ENCODE measurements at regions not wholly inside any gene's neighbourhood (a gene's known extent, or its start where the extent isn't known, plus 50 kb on each side); places are given as distances from the start of the nearest gene placed in this dataset.
A peak's percentile ranks its signal among the peaks of the same experiment; 100 is the strongest.

DNA sequence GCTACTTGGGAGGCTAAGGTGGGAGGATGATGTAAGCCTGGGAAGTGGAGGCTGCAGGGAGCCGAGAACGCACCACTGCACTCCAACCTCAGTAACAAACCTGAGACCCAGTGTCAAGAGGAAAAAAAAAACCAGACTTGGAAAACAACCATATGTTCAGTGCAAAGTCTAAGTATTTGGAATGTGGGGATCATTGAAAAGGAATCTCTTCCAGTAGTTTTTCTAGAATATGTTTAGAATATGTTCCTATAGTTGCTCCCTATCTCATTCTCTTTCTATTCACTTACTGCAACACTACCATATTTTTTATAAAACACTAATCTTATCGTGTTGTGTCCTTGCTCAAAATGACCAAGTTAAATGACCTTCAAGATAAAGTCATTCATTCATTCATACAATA lies 423.5 kb upstream of the SOX5 start:
- H3K27me3 ChIP-seq (replicated peaks in 2 of 5; ENCODE audit: control insufficient read depth in 4 of 5, insufficient read depth in 5 of 5, low read length in 4 of 5) = no peaks in the 10 kb centered on the region
- H3K9me3 ChIP-seq (ENCODE audit: control extremely low read depth in 1 of 5, control insufficient read depth in 4 of 5, insufficient read depth in 2 of 5, low read depth in 1 of 5, low read length in 4 of 5) = no peaks in the 10 kb centered on the region
- no CpG with 5 or more reads among the region's 3 CpGs for WGBS (ENCODE audit: insufficient coverage)
- ChIA-PET POLR2A (no interaction called here), CTCF (no interaction called here)
- H3K36me3 ChIP-seq (ENCODE audit: control insufficient read depth in 4 of 4, insufficient read depth in 4 of 4, low read length in 3 of 4) = no peaks in the 10 kb centered on the region
- H3K4me1 ChIP-seq (ENCODE audit: control extremely low read depth in 1 of 4, control insufficient read depth in 4 of 4, insufficient read depth in 4 of 4, low read length in 3 of 4) = no peaks in the 10 kb centered on the region
- no peak for DNase-seq
- H3K27ac ChIP-seq (ENCODE audit: insufficient read depth in 1 of 2, low read depth in 1 of 2, low read length in 2 of 2, poor library complexity in 1 of 2, severe bottlenecking in 2 of 2) = no peak overlapping the region
- H3K4me3 ChIP-seq (ENCODE audit: control insufficient read depth in 1 of 7, extremely low read depth in 1 of 7, insufficient read depth in 4 of 7, low read depth in 2 of 7, low read length in 6 of 7) = no peak overlapping the region

DNA sequence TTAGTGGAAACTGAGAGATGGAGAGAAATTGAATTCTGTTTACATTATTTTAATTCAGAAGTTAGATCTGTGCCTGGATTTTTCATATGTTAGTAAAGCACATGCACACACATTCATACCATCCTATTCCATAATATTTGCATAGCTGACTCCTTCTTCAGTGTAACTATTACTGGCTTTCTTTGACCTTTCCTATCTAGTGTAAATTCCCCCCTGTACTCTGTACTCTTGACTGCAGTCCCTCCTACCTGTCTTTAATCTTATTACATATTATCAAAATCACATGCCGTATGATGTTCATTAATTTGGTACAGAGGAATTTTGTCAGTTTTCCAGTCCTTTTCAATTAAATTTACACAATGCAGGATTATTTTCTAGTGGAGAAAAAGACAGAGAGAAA lies 417.0 kb upstream of the SOX5 start:
- no peak for DNase-seq
- H3K4me3 ChIP-seq (ENCODE audit: control insufficient read depth in 1 of 7, extremely low read depth in 1 of 7, insufficient read depth in 4 of 7, low read depth in 2 of 7, low read length in 6 of 7) = no peak overlapping the region
- ChIA-PET CTCF (no interaction called here), POLR2A (no interaction called here)
- no peaks in the 10 kb centered on the region for H3K27me3 ChIP-seq (replicated peaks in 2 of 5; ENCODE audit: control insufficient read depth in 4 of 5, insufficient read depth in 5 of 5, low read length in 4 of 5)
- H3K36me3 ChIP-seq (ENCODE audit: control insufficient read depth in 4 of 4, insufficient read depth in 4 of 4, low read length in 3 of 4) = no peaks in the 10 kb centered on the region
- peaks cover 0 to 3% (median 0%) of the 10 kb centered on the region in 4 experiments for H3K4me1 ChIP-seq (ENCODE audit: control extremely low read depth in 1 of 4, control insufficient read depth in 4 of 4, insufficient read depth in 4 of 4, low read length in 3 of 4)
- no peaks in the 10 kb centered on the region for H3K9me3 ChIP-seq (ENCODE audit: control extremely low read depth in 1 of 5, control insufficient read depth in 4 of 5, insufficient read depth in 2 of 5, low read depth in 1 of 5, low read length in 4 of 5)
- no peak overlapping the region for H3K27ac ChIP-seq (ENCODE audit: insufficient read depth in 1 of 2, low read depth in 1 of 2, low read length in 2 of 2, poor library complexity in 1 of 2, severe bottlenecking in 2 of 2)
- no CpG with 5 or more reads among the region's 1 CpG for WGBS (ENCODE audit: insufficient coverage)

DNA sequence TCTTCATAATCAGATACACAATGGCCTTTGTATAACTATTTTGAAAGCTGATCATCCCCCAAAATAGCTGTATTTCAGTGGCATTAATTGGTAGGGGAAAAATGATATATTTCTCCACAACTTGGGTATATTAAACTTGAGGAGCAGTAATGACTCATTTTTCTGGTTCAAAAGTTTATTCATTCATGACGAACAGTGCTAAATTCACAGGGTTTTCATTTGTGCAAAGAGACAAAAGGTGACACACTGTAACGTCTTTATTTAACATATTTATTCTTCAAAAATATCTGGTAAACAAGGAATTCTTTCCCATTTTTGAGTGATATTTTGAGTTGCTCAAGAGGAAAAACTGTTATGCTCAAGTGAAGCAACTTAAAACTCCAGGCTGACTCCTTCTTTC lies 415.5 kb upstream of the SOX5 start:
- H3K9me3 ChIP-seq (ENCODE audit: control extremely low read depth in 1 of 5, control insufficient read depth in 4 of 5, insufficient read depth in 2 of 5, low read depth in 1 of 5, low read length in 4 of 5) = no peaks in the 10 kb centered on the region
- H3K4me1 ChIP-seq (ENCODE audit: control extremely low read depth in 1 of 4, control insufficient read depth in 4 of 4, insufficient read depth in 4 of 4, low read length in 3 of 4) = peaks cover 0 to 3% (median 0%) of the 10 kb centered on the region in 4 experiments
- H3K36me3 ChIP-seq (ENCODE audit: control insufficient read depth in 4 of 4, insufficient read depth in 4 of 4, low read length in 3 of 4) = no peaks in the 10 kb centered on the region
- DNase-seq = no peak
- ChIA-PET POLR2A (no interaction called here), CTCF (no interaction called here)
- WGBS (ENCODE audit: insufficient coverage) = no CpG with 5 or more reads among the region's 2 CpGs
- no peak overlapping the region for H3K4me3 ChIP-seq (ENCODE audit: control insufficient read depth in 1 of 7, extremely low read depth in 1 of 7, insufficient read depth in 4 of 7, low read depth in 2 of 7, low read length in 6 of 7)
- H3K27me3 ChIP-seq (replicated peaks in 2 of 5; ENCODE audit: control insufficient read depth in 4 of 5, insufficient read depth in 5 of 5, low read length in 4 of 5) = no peaks in the 10 kb centered on the region
- no peak overlapping the region for H3K27ac ChIP-seq (ENCODE audit: insufficient read depth in 1 of 2, low read depth in 1 of 2, low read length in 2 of 2, poor library complexity in 1 of 2, severe bottlenecking in 2 of 2)

DNA sequence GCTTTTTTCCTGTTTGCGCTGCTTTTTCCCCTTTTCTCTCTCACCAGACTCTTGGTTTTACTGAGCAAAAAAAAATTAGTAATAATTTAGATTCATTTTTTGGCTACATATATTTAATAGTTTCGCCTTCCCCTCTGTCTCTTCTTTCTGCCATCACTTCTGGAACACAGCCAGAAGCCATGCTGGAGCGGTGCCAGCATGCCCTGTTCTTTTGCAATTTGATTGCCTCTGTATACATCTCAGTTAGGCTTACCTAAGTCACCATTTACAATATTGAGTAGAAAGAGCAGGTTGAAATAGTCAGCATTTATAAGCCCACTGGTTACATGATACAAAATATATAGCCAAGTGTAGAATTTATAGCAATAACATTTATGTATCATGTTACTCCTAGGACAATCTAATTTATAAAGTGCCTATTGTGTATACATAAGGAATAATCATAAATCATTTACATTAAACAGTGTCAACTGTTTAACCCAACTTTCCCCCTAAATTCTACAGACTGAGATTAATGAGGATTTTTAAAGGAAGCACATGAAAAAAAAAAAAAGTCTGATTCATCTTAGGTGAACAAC lies 413.8 kb upstream of the SOX5 start:
- Histone ChIP-seq H3K27ac (ENCODE audit: insufficient read depth in 1 of 2, low read depth in 1 of 2, low read length in 2 of 2, poor library complexity in 1 of 2, severe bottlenecking in 2 of 2) (no peak overlapping the region), H3K27me3 (replicated peaks in 2 of 5; ENCODE audit: control insufficient read depth in 4 of 5, insufficient read depth in 5 of 5, low read length in 4 of 5) (no peaks in the 10 kb centered on the region), H3K4me1 (ENCODE audit: control extremely low read depth in 1 of 4, control insufficient read depth in 4 of 4, insufficient read depth in 4 of 4, low read length in 3 of 4) (peaks cover 0 to 3% (median 0%) of the 10 kb centered on the region in 4 experiments), H3K36me3 (ENCODE audit: control insufficient read depth in 4 of 4, insufficient read depth in 4 of 4, low read length in 3 of 4) (no peaks in the 10 kb centered on the region), H3K4me3 (ENCODE audit: control insufficient read depth in 1 of 7, extremely low read depth in 1 of 7, insufficient read depth in 4 of 7, low read depth in 2 of 7, low read length in 6 of 7) (no peak overlapping the region), H3K9me3 (ENCODE audit: control extremely low read depth in 1 of 5, control insufficient read depth in 4 of 5, insufficient read depth in 2 of 5, low read depth in 1 of 5, low read length in 4 of 5) (no peaks in the 10 kb centered on the region)
- DNase-seq = peak in 1 of 3 donors; percentile 6
- POLR2A ChIA-PET = interaction anchor here (0.7 kb wide), 1 partner anchor 328 kb away, joined by 4 read pairs; no protein-coding TSS in a partner anchor
- CTCF ChIA-PET = no interaction called here
- 100% methylated on average over 1 of the region's 3 CpGs for WGBS (ENCODE audit: insufficient coverage)

DNA sequence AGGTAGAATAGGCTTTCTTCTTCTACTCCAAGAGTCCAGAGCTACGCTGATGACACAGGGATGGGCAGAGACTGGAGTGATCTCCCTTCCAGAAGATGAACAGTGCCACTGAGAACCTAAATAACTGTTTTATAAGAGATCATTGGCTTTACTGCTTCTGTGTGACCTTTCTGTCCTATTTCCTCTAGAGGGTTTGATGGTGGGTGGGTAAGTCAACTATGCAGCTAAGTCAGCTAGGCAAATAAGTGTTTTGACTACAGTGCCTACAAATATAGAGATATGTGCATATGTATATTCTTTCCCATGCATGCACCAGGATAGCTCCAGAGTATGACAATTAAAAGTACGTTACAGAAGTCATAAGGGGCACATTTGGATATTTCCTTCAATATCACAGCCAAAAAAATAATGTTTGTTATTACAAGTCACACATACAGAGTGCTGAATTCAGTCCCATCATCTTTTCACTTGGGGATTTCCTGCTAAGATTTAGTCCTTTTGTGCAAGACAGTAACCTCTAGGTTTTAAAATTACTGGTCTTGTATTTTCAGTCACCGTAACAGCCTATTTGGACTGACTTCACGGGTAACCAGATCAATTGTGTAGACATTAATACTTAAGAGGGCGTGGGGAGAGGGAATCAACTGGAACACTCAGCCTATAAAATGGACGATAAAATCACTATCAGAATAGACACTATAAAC lies 412.6 kb upstream of the SOX5 start:
- Histone ChIP-seq H3K27ac (ENCODE audit: insufficient read depth in 1 of 2, low read depth in 1 of 2, low read length in 2 of 2, poor library complexity in 1 of 2, severe bottlenecking in 2 of 2) (no peak overlapping the region), H3K36me3 (ENCODE audit: control insufficient read depth in 4 of 4, insufficient read depth in 4 of 4, low read length in 3 of 4) (no peaks in the 10 kb centered on the region), H3K9me3 (ENCODE audit: control extremely low read depth in 1 of 5, control insufficient read depth in 4 of 5, insufficient read depth in 2 of 5, low read depth in 1 of 5, low read length in 4 of 5) (no peaks in the 10 kb centered on the region), H3K4me3 (ENCODE audit: control insufficient read depth in 1 of 7, extremely low read depth in 1 of 7, insufficient read depth in 4 of 7, low read depth in 2 of 7, low read length in 6 of 7) (no peak overlapping the region), H3K27me3 (replicated peaks in 2 of 5; ENCODE audit: control insufficient read depth in 4 of 5, insufficient read depth in 5 of 5, low read length in 4 of 5) (no peaks in the 10 kb centered on the region), H3K4me1 (ENCODE audit: control extremely low read depth in 1 of 4, control insufficient read depth in 4 of 4, insufficient read depth in 4 of 4, low read length in 3 of 4) (peaks cover 0 to 3% (median 0%) of the 10 kb centered on the region in 4 experiments)
- DNase-seq = no peak
- CTCF ChIA-PET = interaction anchor here (0.7 kb wide), 1 partner anchor 473 kb away, joined by 3 read pairs; no protein-coding TSS in a partner anchor
- POLR2A ChIA-PET = no interaction called here
- WGBS (ENCODE audit: insufficient coverage) = 100% methylated on average over 4 of the region's 6 CpGs

DNA sequence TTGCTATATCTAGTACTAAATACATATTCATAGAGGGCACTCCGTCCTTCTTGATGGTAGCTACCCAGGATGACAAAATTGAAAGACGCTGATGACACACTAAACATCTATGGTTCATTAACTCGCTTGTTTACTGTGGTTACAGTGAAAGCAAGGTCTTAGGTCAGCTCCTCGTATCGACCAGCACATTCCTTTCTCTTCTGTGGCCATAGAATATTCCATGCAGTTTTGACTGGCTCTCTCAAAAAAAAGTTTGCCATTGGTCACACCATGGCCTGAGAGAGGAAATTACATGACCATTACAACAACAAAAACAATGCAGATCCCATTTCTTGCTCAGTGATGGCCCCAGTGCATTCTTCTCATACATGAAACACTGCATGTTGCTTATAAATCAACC lies 411.4 kb upstream of the SOX5 start:
- ChIA-PET CTCF (interaction anchor here (0.5 to 1.5 kb wide), 3 partner anchors 19 to 474 kb away, joined by 3 to 6 read pairs (median 3); no protein-coding TSS in a partner anchor), POLR2A (no interaction called here)
- Histone ChIP-seq H3K36me3 (ENCODE audit: control insufficient read depth in 4 of 4, insufficient read depth in 4 of 4, low read length in 3 of 4) (no peaks in the 10 kb centered on the region), H3K4me1 (ENCODE audit: control extremely low read depth in 1 of 4, control insufficient read depth in 4 of 4, insufficient read depth in 4 of 4, low read length in 3 of 4) (peaks cover 0 to 3% (median 0%) of the 10 kb centered on the region in 4 experiments), H3K27me3 (replicated peaks in 2 of 5; ENCODE audit: control insufficient read depth in 4 of 5, insufficient read depth in 5 of 5, low read length in 4 of 5) (no peaks in the 10 kb centered on the region), H3K27ac (ENCODE audit: insufficient read depth in 1 of 2, low read depth in 1 of 2, low read length in 2 of 2, poor library complexity in 1 of 2, severe bottlenecking in 2 of 2) (no peak overlapping the region), H3K4me3 (ENCODE audit: control insufficient read depth in 1 of 7, extremely low read depth in 1 of 7, insufficient read depth in 4 of 7, low read depth in 2 of 7, low read length in 6 of 7) (no peak overlapping the region), H3K9me3 (ENCODE audit: control extremely low read depth in 1 of 5, control insufficient read depth in 4 of 5, insufficient read depth in 2 of 5, low read depth in 1 of 5, low read length in 4 of 5) (no peaks in the 10 kb centered on the region)
- no peak for DNase-seq
- WGBS (ENCODE audit: insufficient coverage) = 91% methylated on average over 5 of the region's 5 CpGs

DNA sequence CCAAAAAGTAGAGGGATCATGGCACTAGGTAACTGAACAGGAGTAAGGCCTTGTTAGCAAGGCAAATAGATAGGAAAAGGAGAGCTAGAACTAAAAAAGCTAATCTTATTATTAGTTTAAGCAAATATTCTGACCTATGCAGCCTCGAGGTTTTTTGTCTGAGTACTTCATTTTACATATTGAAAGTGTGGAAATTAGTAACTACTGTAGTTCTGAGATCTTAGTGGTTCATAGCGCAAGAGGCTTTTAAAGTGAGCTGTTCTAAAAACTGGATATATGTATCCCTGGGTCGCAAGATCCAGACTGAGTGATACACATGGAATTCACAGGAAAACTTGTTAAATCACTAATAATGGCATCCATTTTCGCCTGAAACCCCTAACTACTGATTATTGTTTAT lies 411.0 kb upstream of the SOX5 start:
- Histone ChIP-seq H3K27me3 (replicated peaks in 2 of 5; ENCODE audit: control insufficient read depth in 4 of 5, insufficient read depth in 5 of 5, low read length in 4 of 5) (no peaks in the 10 kb centered on the region), H3K4me1 (ENCODE audit: control extremely low read depth in 1 of 4, control insufficient read depth in 4 of 4, insufficient read depth in 4 of 4, low read length in 3 of 4) (peaks cover 0 to 3% (median 0%) of the 10 kb centered on the region in 4 experiments), H3K9me3 (ENCODE audit: control extremely low read depth in 1 of 5, control insufficient read depth in 4 of 5, insufficient read depth in 2 of 5, low read depth in 1 of 5, low read length in 4 of 5) (no peaks in the 10 kb centered on the region), H3K4me3 (ENCODE audit: control insufficient read depth in 1 of 7, extremely low read depth in 1 of 7, insufficient read depth in 4 of 7, low read depth in 2 of 7, low read length in 6 of 7) (no peak overlapping the region), H3K27ac (ENCODE audit: insufficient read depth in 1 of 2, low read depth in 1 of 2, low read length in 2 of 2, poor library complexity in 1 of 2, severe bottlenecking in 2 of 2) (no peak overlapping the region), H3K36me3 (ENCODE audit: control insufficient read depth in 4 of 4, insufficient read depth in 4 of 4, low read length in 3 of 4) (no peaks in the 10 kb centered on the region)
- POLR2A ChIA-PET = no interaction called here
- WGBS (ENCODE audit: insufficient coverage) = 100% methylated on average over 2 of the region's 4 CpGs
- CTCF ChIA-PET = interaction anchor here (0.8 to 1.5 kb wide), 3 partner anchors 53 to 475 kb away, joined by 3 to 6 read pairs (median 3); no protein-coding TSS in a partner anchor
- DNase-seq = no peak
